GM11168 (cell line): ENCODE measurements at regions not wholly inside any gene's neighbourhood (a gene's known extent, or its start where the extent isn't known, plus 50 kb on each side); places are given as distances from the start of the nearest gene placed in this dataset.

Source experiments
- in situ Hi-C: fragments of 300-500 bp; cut with MboI; formaldehyde crosslinking; loops from one replicate; pipeline ENCODE4 v1.12.0; 2022; ENCODE audit warnings: low sequenced_read_pairs; ENCODE audit not compliant: unreplicated experiment

DNA sequence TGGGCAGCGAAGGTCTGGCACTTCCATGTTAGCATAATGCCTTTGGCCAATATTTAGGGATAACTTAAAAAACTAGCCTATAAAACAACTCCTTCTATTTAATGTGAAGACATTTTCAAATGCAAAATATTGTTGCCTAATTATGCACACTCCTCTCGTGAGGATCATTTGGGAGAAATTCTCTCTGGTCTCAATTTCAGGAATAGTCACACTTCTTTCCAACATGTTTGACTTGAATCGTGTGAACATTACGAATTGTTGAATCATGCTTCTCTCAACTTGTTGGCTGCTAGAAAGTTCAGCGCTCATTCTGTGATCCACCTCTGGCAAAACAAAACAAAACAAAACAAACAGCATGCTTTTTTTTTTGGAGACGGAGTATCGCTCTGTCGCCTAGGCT, 313.2 kb downstream of the SEC23A start:
- in situ Hi-C loops: no loop called here

GRCh38 chr14:38788060-38788459, 315.0 kb downstream of the SEC23A start:
- in situ Hi-C loops: no loop called here

- in situ Hi-C loops: no loop called here
These were observed 316.1 kb downstream of the SEC23A start for GRCh38 chr14:38786921-38787320.

DNA sequence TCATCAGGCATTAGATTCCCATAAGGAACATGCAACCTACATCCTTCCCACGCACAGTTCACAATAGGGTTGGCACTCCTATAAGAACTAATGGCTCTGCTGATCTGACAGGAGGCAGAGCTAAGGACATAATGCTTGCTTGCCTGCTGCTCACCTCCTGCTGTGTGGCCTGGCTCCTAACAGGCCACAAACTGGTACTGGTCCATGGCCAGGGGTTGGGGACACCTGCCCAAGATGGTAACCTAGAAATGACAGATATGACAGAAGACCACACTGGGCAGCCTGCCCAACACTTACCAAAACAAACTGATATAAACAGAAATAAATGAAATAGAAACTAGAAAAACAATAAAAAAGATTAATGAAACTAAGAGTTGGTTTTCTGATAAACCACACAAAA, 325.6 kb downstream of the SEC23A start:
- in situ Hi-C loops: no loop called here

DNA sequence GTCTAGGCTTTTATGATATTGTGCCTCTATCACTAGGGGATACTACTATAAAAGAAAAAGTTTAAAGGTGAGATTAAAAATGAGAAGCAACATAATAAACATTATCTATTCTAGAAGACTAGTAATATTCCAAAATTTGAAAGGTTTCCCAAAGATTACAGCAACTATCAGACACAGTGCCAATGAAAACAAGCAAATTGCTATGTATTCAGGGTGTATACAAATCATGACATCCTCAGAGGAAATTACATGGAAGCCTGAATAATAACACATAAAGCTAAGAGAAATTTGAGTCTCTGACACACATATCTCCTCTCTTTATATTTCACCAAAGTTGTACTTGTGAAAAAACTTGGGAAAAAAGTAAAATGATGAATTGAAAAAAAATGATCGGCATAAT, 327.0 kb downstream of the SEC23A start:
- in situ Hi-C loops: no loop called here

DNA sequence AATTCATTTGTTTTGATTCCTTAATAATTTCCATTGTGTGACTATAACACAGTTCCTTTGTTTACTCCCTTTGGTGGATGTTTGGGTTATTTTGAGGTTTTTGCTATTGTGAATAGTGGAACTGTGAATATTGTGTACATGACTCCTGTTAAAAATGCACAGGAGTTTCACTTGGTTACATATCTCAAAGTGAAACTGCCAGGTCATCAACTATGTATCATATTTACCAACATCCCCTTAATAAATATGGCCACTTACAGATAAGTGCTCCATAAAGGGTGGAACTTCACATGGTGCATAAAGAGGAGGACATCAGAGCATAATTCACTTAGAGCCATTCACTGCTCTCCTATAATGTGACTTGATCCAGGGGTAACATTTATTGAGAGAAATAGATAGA, 328.9 kb downstream of the SEC23A start:
- in situ Hi-C loops: no loop called here

DNA sequence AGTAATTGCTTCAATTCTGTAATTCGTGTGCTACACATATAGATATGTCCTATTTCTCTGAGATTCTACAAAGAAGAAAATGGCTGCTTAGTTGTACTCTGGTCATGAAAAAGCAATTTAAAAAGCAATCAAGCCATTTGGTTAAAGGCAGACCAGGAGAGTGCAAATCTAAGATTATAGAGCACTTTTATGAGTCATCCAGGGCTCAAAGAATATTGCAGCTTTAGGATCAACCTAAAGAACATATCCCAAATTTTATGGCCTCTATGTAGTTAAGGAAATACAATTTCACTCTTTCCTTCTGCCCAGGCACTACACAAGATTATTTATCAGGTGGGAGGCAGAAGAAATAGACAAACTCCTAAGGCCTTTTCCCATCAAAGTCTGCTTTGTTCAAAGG, 332.8 kb downstream of the SEC23A start:
- in situ Hi-C loops: no loop called here

DNA sequence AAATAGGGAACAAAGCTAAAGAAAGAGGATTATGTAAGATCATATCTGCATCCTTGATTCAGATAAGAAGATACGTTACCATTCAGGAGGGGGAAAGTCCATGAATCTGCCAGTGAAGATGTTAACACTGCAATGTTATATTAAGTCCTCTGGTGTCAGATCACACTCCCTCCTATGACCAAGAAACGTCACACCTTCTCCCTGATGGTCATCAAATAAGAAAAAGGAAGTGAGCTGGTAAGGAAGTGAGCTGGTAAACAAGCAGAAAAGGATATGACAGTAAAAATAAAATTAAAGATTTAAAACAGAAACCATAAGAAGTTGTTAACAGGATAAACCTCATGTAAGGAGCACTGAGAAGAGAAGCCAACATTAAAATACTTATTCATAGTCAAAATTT, 340.2 kb downstream of the SEC23A start:
- in situ Hi-C loops: no loop called here

GRCh38 chr14:38762426-38762825, 340.6 kb downstream of the SEC23A start:
- in situ Hi-C loops: no loop called here

DNA sequence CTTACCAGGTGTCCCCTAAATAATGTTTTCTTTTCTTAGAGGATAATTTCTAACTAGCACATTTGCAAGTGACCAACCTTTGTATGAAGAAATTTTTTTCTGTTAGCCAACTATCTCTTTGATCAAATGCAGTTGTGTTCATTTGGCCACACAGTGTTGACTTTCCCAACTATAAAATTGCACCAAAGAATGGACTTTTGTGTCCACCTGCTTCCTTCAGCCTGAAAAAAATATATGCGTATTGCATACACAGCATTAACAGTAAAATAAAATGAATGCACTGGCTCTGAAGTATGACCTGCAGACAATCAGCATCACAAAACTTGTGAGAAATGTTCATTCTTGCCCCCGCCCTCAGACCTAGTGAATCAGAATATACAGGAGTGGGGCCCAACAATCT, 342.0 kb downstream of the SEC23A start:
- in situ Hi-C loops: no loop called here

GRCh38 chr14:38758661-38759060, 344.4 kb downstream of the SEC23A start:
- in situ Hi-C loops: no loop called here

- in situ Hi-C loops: no loop called here
These were observed 348.0 kb downstream of the SEC23A start for GRCh38 chr14:38755036-38755435.

- in situ Hi-C loops: no loop called here
These were observed 350.3 kb downstream of the SEC23A start for GRCh38 chr14:38752750-38753149.

DNA sequence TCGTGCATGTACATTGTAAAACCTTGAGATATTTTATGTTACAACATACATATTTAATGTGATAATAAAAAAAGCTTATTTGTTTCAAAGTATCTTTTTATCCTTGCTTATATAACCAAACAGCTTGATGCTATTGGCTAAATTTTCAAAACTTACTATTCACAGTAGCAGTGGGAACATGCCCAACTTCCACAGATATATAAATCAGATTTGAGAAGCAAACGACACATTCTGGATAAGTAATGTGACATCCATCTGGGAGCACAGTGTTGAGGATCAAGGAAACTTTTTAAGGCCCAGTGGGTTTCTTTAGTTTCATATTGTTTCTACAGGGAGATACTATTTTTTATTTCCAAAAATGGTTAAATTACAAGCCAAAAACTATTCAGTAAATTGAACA, 350.7 kb downstream of the SEC23A start:
- in situ Hi-C loops: no loop called here

GRCh38 chr14:38751459-38751858, 351.6 kb downstream of the SEC23A start:
- in situ Hi-C loops: no loop called here

GRCh38 chr14:38749936-38750335, 353.1 kb downstream of the SEC23A start:
- in situ Hi-C loops: no loop called here

DNA sequence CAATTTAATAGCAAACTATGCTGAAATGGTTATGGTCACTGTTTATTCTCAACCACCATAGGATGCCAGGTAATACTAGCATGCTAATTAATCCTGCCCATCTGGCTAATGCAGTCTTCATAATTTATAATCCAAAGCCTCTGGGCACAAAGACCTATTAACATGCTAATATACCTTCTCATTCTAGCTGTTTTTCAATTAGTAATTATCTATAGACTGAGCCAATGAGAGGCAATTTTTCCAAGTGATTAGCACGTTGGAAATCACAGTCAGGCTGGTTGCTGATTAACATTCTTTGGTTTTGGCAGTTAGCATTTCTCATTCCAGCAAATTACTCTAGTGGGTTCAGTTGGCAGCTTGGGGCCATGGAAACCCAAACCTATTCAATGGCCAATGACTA, 357.2 kb downstream of the SEC23A start:
- in situ Hi-C loops: no loop called here

GRCh38 chr14:38743966-38744584, 359.0 kb downstream of the SEC23A start:
- in situ Hi-C loops: no loop called here

GRCh38 chr14:38737686-38738407, 365.2 kb downstream of the SEC23A start:
- in situ Hi-C loops: loop anchor here (10.0 kb wide), 1 partner anchor 127 kb away; no protein-coding TSS in a partner anchor

DNA sequence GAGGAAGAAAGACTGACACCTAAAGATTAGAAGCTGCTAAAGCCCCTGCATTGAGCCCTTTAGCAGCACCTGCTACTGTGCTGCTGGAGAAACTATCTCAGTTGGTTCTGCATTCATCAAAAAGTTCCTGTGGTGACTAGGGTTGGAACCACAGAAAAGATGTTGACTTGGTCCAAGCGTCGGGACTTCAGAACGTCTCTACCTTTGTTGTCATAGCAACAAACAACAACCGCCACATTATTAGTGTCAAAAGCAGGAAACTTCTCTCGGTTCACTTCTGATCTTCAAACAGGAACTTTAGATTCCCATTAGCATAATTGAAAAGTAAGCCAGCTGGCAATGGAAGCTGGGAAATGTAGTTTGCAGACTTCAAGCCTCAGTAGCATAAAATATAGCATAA, 368.0 kb downstream of the SEC23A start:
- in situ Hi-C loops: loop anchor here (10.0 kb wide), 1 partner anchor 130 kb away; no protein-coding TSS in a partner anchor

DNA sequence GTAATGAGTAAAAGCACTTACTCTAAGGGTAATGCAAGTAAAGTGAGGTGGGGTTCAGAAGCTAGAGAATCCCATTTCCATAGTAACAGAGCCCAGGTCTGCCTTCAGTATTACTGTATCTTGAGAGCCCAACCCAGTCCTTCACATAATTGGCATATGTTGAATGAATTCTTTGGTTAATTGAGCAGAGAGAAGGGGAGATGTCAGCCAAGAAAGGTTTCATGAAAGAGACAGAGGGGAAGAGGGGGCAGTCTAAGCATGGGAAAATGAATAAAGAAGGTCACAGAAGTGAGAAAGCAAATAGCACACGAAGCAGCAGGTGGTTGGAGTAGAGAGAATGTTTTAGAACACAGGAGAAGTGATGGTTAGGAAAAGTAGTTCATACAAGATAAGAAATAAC, 371.1 kb downstream of the SEC23A start:
- in situ Hi-C loops: loop anchor here (10.0 kb wide), 1 partner anchor 133 kb away; no protein-coding TSS in a partner anchor

GRCh38 chr14:38730420-38730819, 372.6 kb downstream of the SEC23A start:
- in situ Hi-C loops: loop anchor here (10.0 kb wide), 1 partner anchor 134 kb away; no protein-coding TSS in a partner anchor
